GM12878 (cell line): ENCODE measurements at regions not wholly inside any gene's neighbourhood (a gene's known extent, or its start where the extent isn't known, plus 50 kb on each side); places are given as distances from the start of the nearest gene placed in this dataset.

Experiments
- ATAC-seq: fragments of 200-7000 bp; cut with Tn5 transposase; 3 replicates; pipeline ENCODE4 v1.9.1; 2020; ENCODE audit warnings: mild to moderate bottlenecking, moderate library complexity
- BruUV-seq: library from RNA; stranded (reverse); fragments of 400-500 nt; replicated peaks from 2 replicates; lab custom pipeline; 2021; lab: Mats Ljungman, UMichigan
- CTCF ChIA-PET: fragments of 300-600 bp; sonication (Branson Sonifier 250); formaldehyde crosslinking; extraction: SDS; loops from one replicate; lab custom pipeline; 2021; ENCODE audit warnings: inconsistent platforms; lab: Yijun Ruan, JAX
- POLR2A ChIA-PET: fragments of 350-600 bp; formaldehyde crosslinking; extraction: SDS; loops from one replicate; lab custom pipeline; 2021; ENCODE audit warnings: inconsistent platforms; lab: Charles Lee
- RAD21 ChIA-PET: fragments of 300-600 bp; sonication (Branson Sonifier 250); formaldehyde crosslinking; loops from one replicate; lab custom pipeline; 2023; ENCODE audit warnings: antibody characterized with exemption; ENCODE audit not compliant: unreplicated experiment; lab: Charles Lee
- SMC1A ChIA-PET: fragments of 300-600 bp; sonication (Branson Sonifier 250); formaldehyde crosslinking; loops from one replicate; lab custom pipeline; 2023; ENCODE audit not compliant: unreplicated experiment, uncharacterized antibody; lab: Charles Lee
- DNase-seq: peaks from one replicate; pipeline ENCODE4 v3.0.0-alpha.2; 2011; ENCODE audit warnings: low read depth, low spot score
- FAIRE-seq: peaks from 3 replicates; lab custom pipeline; 2011; peaks lifted over from hg19 to GRCh38; lab: Jason Lieb, UNC
- H2AFZ ChIP-seq: 2 replicates; pipeline ENCODE4 v1.6.0; 2011; ENCODE audit warnings: low read depth, low read length, control low read depth; ENCODE audit not compliant: control insufficient read depth
- H3K27ac ChIP-seq: 2 replicates; pipeline ENCODE4 v1.5.1; 2011; ENCODE audit warnings: control low read depth; ENCODE audit not compliant: control insufficient read depth, insufficient read depth
- H3K27me3 ChIP-seq, 2 experiments: replicated peaks in 1 of 2; 2 replicates each; pipeline versions ENCODE4 v1.6.0 to v1.6.1; 2011; ENCODE audit warnings: low read length in 1 of 2; ENCODE audit not compliant: control insufficient read depth in 2 of 2, insufficient read depth in 2 of 2
- H3K36me3 ChIP-seq, 2 experiments: 2 replicates each; pipeline ENCODE4 v1.5.1; 2011; ENCODE audit warnings: low read length in 1 of 2; ENCODE audit not compliant: control insufficient read depth in 2 of 2, insufficient read depth in 2 of 2
- H3K4me1 ChIP-seq: 2 replicates; pipeline ENCODE4 v1.6.1; 2011; ENCODE audit warnings: mild to moderate bottlenecking, low read length, moderate library complexity, mixed read lengths; ENCODE audit not compliant: control insufficient read depth, insufficient read depth
- H3K4me2 ChIP-seq: 2 replicates; pipeline ENCODE4 v1.6.0; 2011; ENCODE audit warnings: control low read depth; ENCODE audit not compliant: control insufficient read depth, insufficient read depth
- H3K4me3 ChIP-seq: fragments of 200-600 bp; sonication (generic); 2 replicates; pipeline ENCODE4 v1.5.1; 2016
- H3K79me2 ChIP-seq: 2 replicates; pipeline ENCODE4 v1.6.0; 2011; ENCODE audit warnings: low read length; ENCODE audit not compliant: control insufficient read depth, insufficient read depth
- H3K9ac ChIP-seq: 2 replicates; pipeline ENCODE4 v1.8.0; 2011; ENCODE audit warnings: low read length, control low read depth, mixed read lengths; ENCODE audit not compliant: control insufficient read depth, insufficient read depth
- H3K9me3 ChIP-seq: replicated peaks from 3 replicates; pipeline ENCODE4 v1.5.1; 2011; ENCODE audit warnings: mild to moderate bottlenecking, low read length; ENCODE audit not compliant: control insufficient read depth, insufficient read depth
- H4K20me1 ChIP-seq: 2 replicates; pipeline ENCODE4 v1.6.0; 2011; ENCODE audit not compliant: control insufficient read depth, insufficient read depth
- ATF7 ChIP-seq: fragments of 450-650 bp; IDR thresholded peaks from 2 replicates; pipeline ENCODE4 v1.6.1; 2016; ENCODE audit warnings: low read depth, mild to moderate bottlenecking
- GATAD2B ChIP-seq: fragments of 450-650 bp; conservative IDR thresholded peaks from 2 replicates; pipeline ENCODE4 v1.6.1; 2017; ENCODE audit warnings: low read depth, mild to moderate bottlenecking, moderate library complexity
- HCFC1 ChIP-seq: fragments of 150-350 bp; IDR thresholded peaks from 2 replicates; pipeline ENCODE4 v1.6.1; 2014; ENCODE audit warnings: low read length
- IKZF1 ChIP-seq: fragments of 450-650 bp; conservative IDR thresholded peaks from 2 replicates; pipeline ENCODE4 v1.6.1; 2017; ENCODE audit warnings: antibody characterized with exemption, mild to moderate bottlenecking
- NBN ChIP-seq: fragments of 450-650 bp; IDR thresholded peaks from 2 replicates; pipeline ENCODE4 v1.6.1; 2016
- PAX5 ChIP-seq: IDR thresholded peaks from 2 replicates; pipeline ENCODE4 v1.6.1; 2011; ENCODE audit warnings: low read depth, low read length, borderline replicate concordance
- PML ChIP-seq: IDR thresholded peaks from 2 replicates; pipeline ENCODE4 v1.6.1; 2012; ENCODE audit warnings: low read length, inconsistent platforms
- SREBF1 ChIP-seq: IDR thresholded peaks from 2 replicates; pipeline ENCODE4 v1.6.1; 2012; ENCODE audit warnings: mild to moderate bottlenecking, low read length
- WRNIP1 ChIP-seq: IDR thresholded peaks from 2 replicates; pipeline ENCODE4 v1.6.1; 2011; ENCODE audit warnings: low read depth, low read length, improper control_type of control experiment, borderline replicate concordance
- ZNF622 ChIP-seq: fragments of 450-650 bp; IDR thresholded peaks from 2 replicates; pipeline ENCODE4 v1.6.1; 2017; ENCODE audit warnings: mild to moderate bottlenecking, inconsistent platforms
- ZSCAN29 ChIP-seq: fragments of 450-650 bp; IDR thresholded peaks from 2 replicates; pipeline ENCODE4 v1.6.1; 2017; ENCODE audit warnings: mild to moderate bottlenecking, moderate library complexity
- WGBS: methylation state at CpG from one replicate; pipeline ENCODE4 v1.1.6; 2016; ENCODE audit warnings: low lambda C conversion rate; ENCODE audit not compliant: insufficient replicate concordance, insufficient coverage; ENCODE audit errors: missing lambda C conversion rate; 5-methylcytosine and 5-hydroxymethylcytosine counted together
- in situ Hi-C: fragments of 300-500 bp; cut with MboI; formaldehyde crosslinking; loops from 9 replicates; pipeline ENCODE4 v1.14.3; 2018; ENCODE audit warnings: mixed read lengths
- intact Hi-C: fragments of 100-400 bp; cut with micrococcal nuclease; formaldehyde crosslinking; loops from one replicate; pipeline ENCODE4 v1.14.2; 2022; ENCODE audit not compliant: unreplicated experiment
- TF ChIP-seq, protein P1 (sequence below): IDR thresholded peaks from 2 replicates; pipeline ENCODE4 v1.6.1; 2011; ENCODE audit warnings: mild to moderate bottlenecking, low read depth, low read length, moderate library complexity; ENCODE audit not compliant: insufficient replicate concordance

DNA sequence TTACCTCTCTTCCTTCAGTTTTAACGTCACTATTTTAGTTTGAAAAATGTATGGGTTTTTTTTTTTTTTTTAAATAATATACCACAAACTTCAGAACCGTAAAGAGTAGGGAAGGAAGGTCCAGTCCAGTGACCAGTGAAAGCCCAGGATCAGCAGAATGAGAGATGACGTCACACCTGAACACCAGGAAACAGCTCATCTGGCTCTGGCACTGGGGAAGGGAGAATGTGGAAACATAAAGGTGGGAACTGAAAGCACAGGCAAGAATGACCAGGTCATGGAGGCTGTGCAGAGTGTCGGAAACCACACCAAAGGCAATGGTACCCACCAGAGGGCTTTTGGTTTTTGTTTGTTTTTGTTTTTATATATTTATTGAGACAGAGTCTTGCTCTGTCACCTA, 141.2 kb downstream of the DHX15 start (continued):
- TF ChIP-seq ZNF622 (no peak), GATAD2B (no peak)
- TF ChIP-seq, all 136 proteins: peak for 0

DNA sequence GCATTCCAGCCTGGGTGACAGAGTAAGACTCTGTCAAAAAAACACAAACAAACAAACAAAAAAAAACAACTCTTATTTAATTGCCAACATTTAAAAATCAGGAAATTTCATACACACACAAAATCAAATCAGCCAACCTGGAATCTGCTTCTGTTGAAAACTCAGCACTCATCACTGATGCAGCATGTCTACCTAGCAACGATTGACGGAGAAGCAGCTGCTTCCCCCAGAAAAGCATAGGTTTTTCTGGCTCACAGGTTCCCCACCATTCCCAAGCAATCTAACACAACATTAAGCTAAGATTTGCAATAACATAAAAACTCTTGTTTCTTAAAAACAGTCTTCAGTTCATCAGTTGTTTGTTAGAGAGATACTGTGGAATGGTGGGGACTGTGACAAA, 143.6 kb downstream of the DHX15 start:
- DNase-seq, result no peak
- no peak overlapping the region for H3K4me3 ChIP-seq
- H3K27me3 ChIP-seq, result no peaks in the 10 kb centered on the region; a peak in 3 of 4 replicates
- no peak for ATAC-seq
- no peak overlapping the region for H3K9ac ChIP-seq
- H3K9me3 ChIP-seq, result no peaks in the 10 kb centered on the region
- H3K4me1 ChIP-seq, result no peaks in the 10 kb centered on the region
- FAIRE-seq, result no peak
- no peaks in the 10 kb centered on the region for H3K79me2 ChIP-seq
- WGBS, result 47% methylated on average over 2 of the region's 2 CpGs
- ChIA-PET POLR2A (no interaction called here), RAD21 (no interaction called here), CTCF (interaction anchor here (1.0 kb wide), 1 partner anchor 22 kb away, joined by 4 read pairs; no protein-coding TSS in a partner anchor), SMC1A (interaction anchor here (0.7 to 0.9 kb wide), 2 partner anchors 15 to 1479 kb away, joined by 3 read pairs; no protein-coding TSS in a partner anchor)
- no peaks in the 10 kb centered on the region for H4K20me1 ChIP-seq
- H2AFZ ChIP-seq, result no peak overlapping the region
- intact Hi-C loops (no loop called here), in situ Hi-C loops (no loop called here)
- H3K4me2 ChIP-seq, result no peak overlapping the region
- no peaks in the 10 kb centered on the region for H3K36me3 ChIP-seq
- BruUV-seq, result no TSS peak
- no peak overlapping the region for H3K27ac ChIP-seq
- TF ChIP-seq HCFC1 (no peak), PML (no peak), ATF7 (no peak), PAX5 (no peak), SREBF1 (no peak), IKZF1 (no peak), WRNIP1 (no peak), ZSCAN29 (no peak), NBN (no peak)
- TF ChIP-seq, protein P1, sequence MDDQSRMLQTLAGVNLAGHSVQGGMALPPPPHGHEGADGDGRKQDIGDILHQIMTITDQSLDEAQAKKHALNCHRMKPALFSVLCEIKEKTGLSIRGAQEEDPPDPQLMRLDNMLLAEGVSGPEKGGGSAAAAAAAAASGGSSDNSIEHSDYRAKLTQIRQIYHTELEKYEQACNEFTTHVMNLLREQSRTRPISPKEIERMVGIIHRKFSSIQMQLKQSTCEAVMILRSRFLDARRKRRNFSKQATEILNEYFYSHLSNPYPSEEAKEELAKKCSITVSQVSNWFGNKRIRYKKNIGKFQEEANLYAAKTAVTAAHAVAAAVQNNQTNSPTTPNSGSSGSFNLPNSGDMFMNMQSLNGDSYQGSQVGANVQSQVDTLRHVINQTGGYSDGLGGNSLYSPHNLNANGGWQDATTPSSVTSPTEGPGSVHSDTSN, result no peak
